ENCODE measurements at regions not wholly inside any gene's neighbourhood (a gene's known extent, or its start where the extent isn't known, plus 50 kb on each side); places are given as distances from the start of the nearest gene placed in this dataset.

- no peak overlapping the region for H3K9ac ChIP-seq (ENCODE audit: low read length)
- no peak overlapping the region for H3K27ac ChIP-seq (ENCODE audit: low read depth, low read length)
- Mint-ChIP-seq H3K9me3 (ENCODE audit: unreplicated experiment) (peaks cover 13% of the 10 kb centered on the region), H3K27ac (ENCODE audit: unreplicated experiment) (no peak overlapping the region), H3K4me1 (ENCODE audit: low read depth, unreplicated experiment) (peaks cover 13% of the 10 kb centered on the region), H3K27me3 (ENCODE audit: low read depth, unreplicated experiment) (no peaks in the 10 kb centered on the region), H3K4me3 (ENCODE audit: unreplicated experiment) (no peak overlapping the region), H3K36me3 (ENCODE audit: low read depth, unreplicated experiment) (no peaks in the 10 kb centered on the region)
- no peak for DNase-seq (ENCODE audit: low read depth)
- no peaks in the 10 kb centered on the region for H4K20me1 ChIP-seq (ENCODE audit: insufficient read depth, low read length)
- H3K4me2 ChIP-seq (ENCODE audit: low read length), result no peak overlapping the region
- no peaks in the 10 kb centered on the region for H3K9me3 ChIP-seq (ENCODE audit: insufficient read depth, low read depth, low read length)
- H3K4me3 ChIP-seq (ENCODE audit: insufficient read depth, low read depth, low read length), result no peak overlapping the region
- no peaks in the 10 kb centered on the region for H3K4me1 ChIP-seq (ENCODE audit: insufficient read depth, low read length)
- H3K79me2 ChIP-seq (ENCODE audit: insufficient read depth, low read length), result no peaks in the 10 kb centered on the region
- no peaks in the 10 kb centered on the region for H3K27me3 ChIP-seq (ENCODE audit: insufficient read depth, low read length)
- no peaks in the 10 kb centered on the region for H3K36me3 ChIP-seq (ENCODE audit: insufficient read depth, low read length)
- H2AFZ ChIP-seq (ENCODE audit: low read depth, low read length), result no peak overlapping the region
- no peak for TF ChIP-seq CTCF (IDR thresholded peaks at IDR 0.05; ENCODE audit: insufficient read depth, low read depth, low read length)
- no peak for TF ChIP-seq EZH2 (IDR thresholded peaks at IDR 0.05; ENCODE audit: insufficient read depth, low read length)
- FAIRE-seq, result no peak
Measured at GRCh38 chr3:154801729-154802128, 278.4 kb upstream of the MME start.

GRCh38 chr3:154799800-154800199, 280.3 kb upstream of the MME start:
- Histone ChIP-seq H3K9me3 (ENCODE audit: insufficient read depth, low read depth, low read length) (no peaks in the 10 kb centered on the region), H4K20me1 (ENCODE audit: insufficient read depth, low read length) (no peaks in the 10 kb centered on the region), H3K4me1 (ENCODE audit: insufficient read depth, low read length) (peaks cover 9% of the 10 kb centered on the region), H3K36me3 (ENCODE audit: insufficient read depth, low read length) (no peaks in the 10 kb centered on the region), H3K9ac (ENCODE audit: low read length) (no peak overlapping the region), H3K4me2 (ENCODE audit: low read length) (no peak overlapping the region), H3K79me2 (ENCODE audit: insufficient read depth, low read length) (no peaks in the 10 kb centered on the region), H2AFZ (ENCODE audit: low read depth, low read length) (no peak overlapping the region), H3K4me3 (ENCODE audit: insufficient read depth, low read depth, low read length) (no peak overlapping the region), H3K27me3 (ENCODE audit: insufficient read depth, low read length) (no peaks in the 10 kb centered on the region), H3K27ac (ENCODE audit: low read depth, low read length) (no peak overlapping the region)
- TF ChIP-seq EZH2 (IDR thresholded peaks at IDR 0.05; ENCODE audit: insufficient read depth, low read length), result no peak
- TF ChIP-seq CTCF (IDR thresholded peaks at IDR 0.05; ENCODE audit: insufficient read depth, low read depth, low read length), result no peak
- no peak for DNase-seq (ENCODE audit: low read depth)
- Mint-ChIP-seq H3K27me3 (ENCODE audit: low read depth, unreplicated experiment) (no peaks in the 10 kb centered on the region), H3K27ac (ENCODE audit: unreplicated experiment) (peak overlapping the region; percentile 58), H3K4me3 (ENCODE audit: unreplicated experiment) (no peak overlapping the region), H3K9me3 (ENCODE audit: unreplicated experiment) (peaks cover 7% of the 10 kb centered on the region), H3K36me3 (ENCODE audit: low read depth, unreplicated experiment) (no peaks in the 10 kb centered on the region), H3K4me1 (ENCODE audit: low read depth, unreplicated experiment) (peaks cover 26% of the 10 kb centered on the region)
- no peak for FAIRE-seq

GRCh38 chr3:154795582-154795981, 284.5 kb upstream of the MME start:
- no peaks in the 10 kb centered on the region for H3K79me2 ChIP-seq (ENCODE audit: insufficient read depth, low read length)
- DNase-seq (ENCODE audit: low read depth), result peak; percentile 94
- peak; percentile 97 for FAIRE-seq

More at GRCh38 chr3:154795582-154795981, 284.5 kb upstream of the MME start:
- H3K27me3 Mint-ChIP-seq (ENCODE audit: low read depth, unreplicated experiment), result no peaks in the 10 kb centered on the region
- no peaks in the 10 kb centered on the region for H3K36me3 Mint-ChIP-seq (ENCODE audit: low read depth, unreplicated experiment)
- no peaks in the 10 kb centered on the region for H3K9me3 Mint-ChIP-seq (ENCODE audit: unreplicated experiment)
- peak overlapping the region; percentile 78 for H3K27ac ChIP-seq (ENCODE audit: low read depth, low read length)
- H3K4me1 Mint-ChIP-seq (ENCODE audit: low read depth, unreplicated experiment), result peaks cover 41% of the 10 kb centered on the region
- H3K4me3 ChIP-seq (ENCODE audit: insufficient read depth, low read depth, low read length), result no peak overlapping the region
- no peaks in the 10 kb centered on the region for H3K27me3 ChIP-seq (ENCODE audit: insufficient read depth, low read length)
- H3K4me1 ChIP-seq (ENCODE audit: insufficient read depth, low read length), result peaks cover 13% of the 10 kb centered on the region
- H3K36me3 ChIP-seq (ENCODE audit: insufficient read depth, low read length), result no peaks in the 10 kb centered on the region
- no peak overlapping the region for H3K4me3 Mint-ChIP-seq (ENCODE audit: unreplicated experiment)
- H4K20me1 ChIP-seq (ENCODE audit: insufficient read depth, low read length), result no peaks in the 10 kb centered on the region
- peak overlapping the region; percentile 97 for H3K27ac Mint-ChIP-seq (ENCODE audit: unreplicated experiment)
- H2AFZ ChIP-seq (ENCODE audit: low read depth, low read length), result no peak overlapping the region
- H3K9ac ChIP-seq (ENCODE audit: low read length), result no peak overlapping the region
- TF ChIP-seq CTCF (IDR thresholded peaks at IDR 0.05; ENCODE audit: insufficient read depth, low read depth, low read length) (no peak), EZH2 (IDR thresholded peaks at IDR 0.05; ENCODE audit: insufficient read depth, low read length) (no peak)
- H3K4me2 ChIP-seq (ENCODE audit: low read length), result peak overlapping the region; percentile 6
- H3K9me3 ChIP-seq (ENCODE audit: insufficient read depth, low read depth, low read length), result no peaks in the 10 kb centered on the region

Measured in astrocyte (in vitro differentiated cells and primary cell).